ENCODE measurements at regions not wholly inside any gene's neighbourhood (a gene's known extent, or its start where the extent isn't known, plus 50 kb on each side); places are given as distances from the start of the nearest gene placed in this dataset.

DNA sequence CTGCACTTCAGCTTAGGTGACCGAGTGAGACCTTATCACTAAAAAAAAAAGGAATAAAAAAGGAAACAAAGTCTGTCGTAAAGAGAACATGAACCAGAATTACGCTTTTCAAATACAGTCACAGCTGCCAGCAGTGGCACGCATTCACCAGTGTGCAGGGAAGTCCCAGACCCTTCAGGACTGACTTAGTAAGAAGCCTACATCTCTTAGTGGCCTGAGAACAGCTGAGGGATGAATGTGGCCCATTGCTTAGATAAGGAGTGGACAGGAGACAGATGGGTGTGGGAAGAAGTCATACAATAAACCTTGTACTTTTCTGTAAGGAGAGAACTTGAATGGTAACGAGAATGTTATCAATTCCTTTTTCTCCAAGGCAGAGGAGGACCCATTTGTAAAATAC, 178.5 kb downstream of the JCAD start:
- Histone ChIP-seq H3K4me3 (ENCODE audit: control extremely low read depth in 1 of 5, extremely low read depth in 1 of 5, insufficient read depth in 1 of 5, low read depth in 2 of 5, low read length in 4 of 5) (no peak overlapping the region), H3K27me3 (replicated peaks in 1 of 4; ENCODE audit: control extremely low read depth in 1 of 4, control insufficient read depth in 3 of 4, insufficient read depth in 4 of 4, low read length in 3 of 4) (peaks cover 0 to 4% (median 1%) of the 10 kb centered on the region in 4 experiments), H3K4me2 (replicated peaks; ENCODE audit: low read depth, low read length, poor library complexity, severe bottlenecking) (no peak overlapping the region), H4K20me1 (ENCODE audit: control insufficient read depth, insufficient read depth, low read length, poor library complexity, severe bottlenecking) (no peaks in the 10 kb centered on the region), H3K79me2 (ENCODE audit: control insufficient read depth, insufficient read depth, low read length) (no peaks in the 10 kb centered on the region), H3K36me3 (replicated peaks in 1 of 2; ENCODE audit: control extremely low read depth in 1 of 2, control insufficient read depth in 1 of 2, extremely low read depth in 1 of 2, insufficient read depth in 2 of 2, low read length in 1 of 2) (no peaks in the 10 kb centered on the region), H3K9me3 (ENCODE audit: control extremely low read depth in 1 of 3, control insufficient read depth in 2 of 3, insufficient read depth in 1 of 3, low read length in 2 of 3) (peaks cover 0 to 3% (median 0%) of the 10 kb centered on the region in 3 donors), H3K4me1 (ENCODE audit: control insufficient read depth in 2 of 2, insufficient read depth in 2 of 2, low read length in 2 of 2) (no peaks in the 10 kb centered on the region), H3K27ac (ENCODE audit: low read length in 2 of 2) (no peak overlapping the region), H3K9ac (ENCODE audit: low read length) (no peak overlapping the region), H2AFZ (ENCODE audit: insufficient read depth, low read depth, low read length, poor library complexity, severe bottlenecking) (no peak overlapping the region)
- Mint-ChIP-seq H3K27ac (no peak overlapping the region), H3K4me3 (no peak overlapping the region), H3K9me3 (ENCODE audit: insufficient read depth) (no peaks in the 10 kb centered on the region), H3K27me3 (peaks cover 14% of the 10 kb centered on the region), H3K4me1 (no peaks in the 10 kb centered on the region)
- no peak for DNase-seq
- TF ChIP-seq, protein P1, sequence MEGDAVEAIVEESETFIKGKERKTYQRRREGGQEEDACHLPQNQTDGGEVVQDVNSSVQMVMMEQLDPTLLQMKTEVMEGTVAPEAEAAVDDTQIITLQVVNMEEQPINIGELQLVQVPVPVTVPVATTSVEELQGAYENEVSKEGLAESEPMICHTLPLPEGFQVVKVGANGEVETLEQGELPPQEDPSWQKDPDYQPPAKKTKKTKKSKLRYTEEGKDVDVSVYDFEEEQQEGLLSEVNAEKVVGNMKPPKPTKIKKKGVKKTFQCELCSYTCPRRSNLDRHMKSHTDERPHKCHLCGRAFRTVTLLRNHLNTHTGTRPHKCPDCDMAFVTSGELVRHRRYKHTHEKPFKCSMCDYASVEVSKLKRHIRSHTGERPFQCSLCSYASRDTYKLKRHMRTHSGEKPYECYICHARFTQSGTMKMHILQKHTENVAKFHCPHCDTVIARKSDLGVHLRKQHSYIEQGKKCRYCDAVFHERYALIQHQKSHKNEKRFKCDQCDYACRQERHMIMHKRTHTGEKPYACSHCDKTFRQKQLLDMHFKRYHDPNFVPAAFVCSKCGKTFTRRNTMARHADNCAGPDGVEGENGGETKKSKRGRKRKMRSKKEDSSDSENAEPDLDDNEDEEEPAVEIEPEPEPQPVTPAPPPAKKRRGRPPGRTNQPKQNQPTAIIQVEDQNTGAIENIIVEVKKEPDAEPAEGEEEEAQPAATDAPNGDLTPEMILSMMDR (IDR thresholded peaks at IDR 0.05), result no peak
- TF ChIP-seq EZH2 (IDR thresholded peaks at IDR 0.05; ENCODE audit: borderline replicate concordance, insufficient read depth, low read depth, low read length, poor library complexity, severe bottlenecking), result no peak
- ATAC-seq (ENCODE audit: low read depth), result no peak
- 77% methylated on average over 3 of the region's 5 CpGs for WGBS (ENCODE audit: insufficient coverage)
- CTCF ChIA-PET, result no interaction called here
- POLR2A ChIA-PET, result no interaction called here
- intact Hi-C loops (cut with micrococcal nuclease), result no loop called here

DNA sequence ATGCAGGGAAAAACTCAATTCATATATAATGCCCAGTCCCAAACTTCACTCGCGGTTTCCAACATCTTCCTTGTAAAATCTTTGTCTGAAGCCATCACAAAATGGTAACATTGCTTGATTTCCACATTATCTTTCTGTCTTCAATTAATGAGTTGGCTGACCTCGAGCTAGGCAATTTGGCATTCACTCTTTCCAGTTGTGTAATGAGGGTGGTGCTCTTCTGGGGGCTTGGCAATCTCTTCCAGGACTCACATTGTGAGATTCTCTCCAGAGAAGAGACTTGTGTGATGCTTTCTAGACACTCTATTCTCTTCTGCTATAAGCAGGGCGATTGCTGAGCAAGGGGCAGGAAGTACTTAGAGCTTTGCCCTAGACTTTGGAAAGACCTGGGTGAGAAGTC, 179.5 kb downstream of the JCAD start:
- H3K9me3 Mint-ChIP-seq (ENCODE audit: insufficient read depth), result no peaks in the 10 kb centered on the region
- Histone ChIP-seq H3K36me3 (replicated peaks in 1 of 2; ENCODE audit: control extremely low read depth in 1 of 2, control insufficient read depth in 1 of 2, extremely low read depth in 1 of 2, insufficient read depth in 2 of 2, low read length in 1 of 2) (no peaks in the 10 kb centered on the region), H3K27ac (ENCODE audit: low read length in 2 of 2) (no peak overlapping the region), H3K4me3 (ENCODE audit: control extremely low read depth in 1 of 5, extremely low read depth in 1 of 5, insufficient read depth in 1 of 5, low read depth in 2 of 5, low read length in 4 of 5) (no peak overlapping the region), H3K79me2 (ENCODE audit: control insufficient read depth, insufficient read depth, low read length) (no peaks in the 10 kb centered on the region), H2AFZ (ENCODE audit: insufficient read depth, low read depth, low read length, poor library complexity, severe bottlenecking) (no peak overlapping the region), H4K20me1 (ENCODE audit: control insufficient read depth, insufficient read depth, low read length, poor library complexity, severe bottlenecking) (no peaks in the 10 kb centered on the region), H3K27me3 (replicated peaks in 1 of 4; ENCODE audit: control extremely low read depth in 1 of 4, control insufficient read depth in 3 of 4, insufficient read depth in 4 of 4, low read length in 3 of 4) (peaks cover 0 to 4% (median 1%) of the 10 kb centered on the region in 4 experiments), H3K9ac (ENCODE audit: low read length) (no peak overlapping the region), H3K9me3 (ENCODE audit: control extremely low read depth in 1 of 3, control insufficient read depth in 2 of 3, insufficient read depth in 1 of 3, low read length in 2 of 3) (no peaks in the 10 kb centered on the region), H3K4me1 (ENCODE audit: control insufficient read depth in 2 of 2, insufficient read depth in 2 of 2, low read length in 2 of 2) (no peaks in the 10 kb centered on the region), H3K4me2 (replicated peaks; ENCODE audit: low read depth, low read length, poor library complexity, severe bottlenecking) (no peak overlapping the region)
- ATAC-seq (ENCODE audit: low read depth) (no peak), DNase-seq (no peak)
- no peak for TF ChIP-seq EZH2 (IDR thresholded peaks at IDR 0.05; ENCODE audit: borderline replicate concordance, insufficient read depth, low read depth, low read length, poor library complexity, severe bottlenecking)
- TF ChIP-seq, protein P1 (IDR thresholded peaks at IDR 0.05), result no peak
- H3K27me3 Mint-ChIP-seq, result peaks cover 15% of the 10 kb centered on the region
- H3K27ac Mint-ChIP-seq, result no peak overlapping the region
- POLR2A ChIA-PET, result no interaction called here
- intact Hi-C loops (cut with micrococcal nuclease), result no loop called here
- no peak overlapping the region for H3K4me3 Mint-ChIP-seq
- CTCF ChIA-PET, result no interaction called here
- WGBS (ENCODE audit: insufficient coverage), result 84% methylated on average over 3 of the region's 4 CpGs
- H3K4me1 Mint-ChIP-seq, result no peaks in the 10 kb centered on the region

Measured in B cell (primary cell).